Neural crest cell (in vitro differentiated cells): ENCODE measurements at regions not wholly inside any gene's neighbourhood (a gene's known extent, or its start where the extent isn't known, plus 50 kb on each side); places are given as distances from the start of the nearest gene placed in this dataset.

ENCODE experiments used
- DNase-seq: peaks from one replicate; pipeline ENCODE4 v3.0.0; 2021; ENCODE audit warnings: low read depth, mixed read lengths, low spot score
- H3K27ac Mint-ChIP-seq: one replicate; pipeline ENCODE4 v1.8.0; 2021; ENCODE audit warnings: mild to moderate bottlenecking, mixed read lengths; ENCODE audit not compliant: unreplicated experiment
- H3K27me3 Mint-ChIP-seq: 2 replicates; pipeline ENCODE4 v1.8.0; 2021; ENCODE audit warnings: low read depth, mild to moderate bottlenecking, mixed read lengths
- H3K36me3 Mint-ChIP-seq: 2 replicates; pipeline ENCODE4 v1.8.0; 2021; ENCODE audit warnings: low read depth, mild to moderate bottlenecking, mixed read lengths
- H3K4me1 Mint-ChIP-seq: 2 replicates; pipeline ENCODE4 v1.8.0; 2021; ENCODE audit warnings: mixed read lengths
- H3K4me3 Mint-ChIP-seq: one replicate; pipeline ENCODE4 v1.8.0; 2021; ENCODE audit warnings: mild to moderate bottlenecking, mixed read lengths
- H3K9me3 Mint-ChIP-seq: 2 replicates; pipeline ENCODE4 v1.8.0; 2021; ENCODE audit warnings: mixed read lengths
- TF ChIP-seq, protein P1 (sequence below): fragments of 200-600 bp; sonication (generic); conservative IDR thresholded peaks from 2 replicates; pipeline ENCODE4 v1.5.0; 2021; ENCODE audit warnings: antibody characterized with exemption, mild to moderate bottlenecking

DNA sequence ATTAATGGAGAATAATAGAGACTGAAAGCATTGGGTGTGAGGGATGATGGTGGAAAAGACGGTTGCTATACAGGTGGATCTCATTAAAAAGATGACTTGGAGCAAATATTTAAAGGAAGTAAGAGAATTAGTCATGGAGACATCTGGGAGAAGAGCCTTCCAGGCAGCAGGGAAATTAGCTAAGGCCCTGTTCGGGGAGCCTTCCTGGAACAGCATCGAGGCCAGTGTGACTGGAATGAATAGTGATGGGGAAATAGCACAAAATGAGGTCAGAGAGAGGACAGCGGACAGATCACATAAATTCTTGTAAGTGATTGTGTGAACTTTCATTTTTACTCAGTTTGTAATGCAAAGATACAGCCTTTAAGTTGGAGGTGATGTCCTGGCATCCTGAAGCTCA lies 842.3 kb downstream of the SLC6A15 start:
- DNase-seq = no peak
- Mint-ChIP-seq H3K9me3 (peaks cover 7% of the 10 kb centered on the region), H3K4me3 (no peak overlapping the region), H3K27me3 (no peaks in the 10 kb centered on the region), H3K4me1 (no peaks in the 10 kb centered on the region), H3K27ac (no peak overlapping the region), H3K36me3 (no peaks in the 10 kb centered on the region)
- TF ChIP-seq, protein P1, sequence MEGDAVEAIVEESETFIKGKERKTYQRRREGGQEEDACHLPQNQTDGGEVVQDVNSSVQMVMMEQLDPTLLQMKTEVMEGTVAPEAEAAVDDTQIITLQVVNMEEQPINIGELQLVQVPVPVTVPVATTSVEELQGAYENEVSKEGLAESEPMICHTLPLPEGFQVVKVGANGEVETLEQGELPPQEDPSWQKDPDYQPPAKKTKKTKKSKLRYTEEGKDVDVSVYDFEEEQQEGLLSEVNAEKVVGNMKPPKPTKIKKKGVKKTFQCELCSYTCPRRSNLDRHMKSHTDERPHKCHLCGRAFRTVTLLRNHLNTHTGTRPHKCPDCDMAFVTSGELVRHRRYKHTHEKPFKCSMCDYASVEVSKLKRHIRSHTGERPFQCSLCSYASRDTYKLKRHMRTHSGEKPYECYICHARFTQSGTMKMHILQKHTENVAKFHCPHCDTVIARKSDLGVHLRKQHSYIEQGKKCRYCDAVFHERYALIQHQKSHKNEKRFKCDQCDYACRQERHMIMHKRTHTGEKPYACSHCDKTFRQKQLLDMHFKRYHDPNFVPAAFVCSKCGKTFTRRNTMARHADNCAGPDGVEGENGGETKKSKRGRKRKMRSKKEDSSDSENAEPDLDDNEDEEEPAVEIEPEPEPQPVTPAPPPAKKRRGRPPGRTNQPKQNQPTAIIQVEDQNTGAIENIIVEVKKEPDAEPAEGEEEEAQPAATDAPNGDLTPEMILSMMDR = no peak

DNA sequence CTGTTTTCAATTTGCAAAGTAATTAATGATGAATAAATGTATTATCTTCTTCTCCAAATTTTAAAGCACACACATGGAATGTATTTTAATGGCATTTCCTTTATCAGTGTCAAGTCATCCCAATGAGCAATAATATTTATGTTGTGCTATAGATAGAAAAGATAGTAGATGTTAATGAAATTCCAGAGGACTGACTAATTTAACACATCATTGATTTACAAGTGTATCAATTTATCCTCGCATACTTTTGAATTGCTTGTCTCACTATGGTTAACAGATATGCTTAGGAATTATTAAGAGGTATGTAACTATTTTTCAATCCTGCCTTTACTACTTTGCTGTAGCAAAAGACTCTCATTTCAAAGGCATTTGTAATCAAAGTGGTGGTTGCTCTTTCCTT lies 842.9 kb downstream of the SLC6A15 start:
- Mint-ChIP-seq H3K4me3 (no peak overlapping the region), H3K9me3 (peaks cover 7% of the 10 kb centered on the region), H3K27me3 (no peaks in the 10 kb centered on the region), H3K27ac (no peak overlapping the region), H3K4me1 (no peaks in the 10 kb centered on the region), H3K36me3 (no peaks in the 10 kb centered on the region)
- TF ChIP-seq, protein P1 = no peak
- no peak for DNase-seq

DNA sequence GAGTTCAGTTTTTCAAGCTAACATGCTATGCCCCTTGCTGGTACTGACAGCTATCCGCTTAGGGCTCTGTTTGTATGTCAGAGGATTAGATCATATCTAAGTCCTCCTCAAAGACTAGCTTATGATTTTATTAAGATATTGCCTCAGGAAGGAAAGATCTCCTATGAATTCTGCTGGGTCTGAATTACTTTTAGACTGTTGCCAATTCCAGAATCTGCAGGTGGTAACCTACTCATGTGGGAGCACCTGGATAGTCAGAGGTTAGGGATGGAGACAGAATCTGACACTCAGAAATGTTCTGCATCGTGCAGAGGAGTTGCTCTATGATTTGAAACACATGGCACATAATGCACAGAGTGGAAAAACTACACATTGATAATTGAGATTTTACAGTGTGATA lies 843.4 kb downstream of the SLC6A15 start:
- Mint-ChIP-seq H3K9me3 (peaks cover 7% of the 10 kb centered on the region), H3K27ac (no peak overlapping the region), H3K4me1 (no peaks in the 10 kb centered on the region), H3K27me3 (no peaks in the 10 kb centered on the region), H3K4me3 (no peak overlapping the region), H3K36me3 (no peaks in the 10 kb centered on the region)
- DNase-seq = no peak
- TF ChIP-seq, protein P1 = no peak

DNA sequence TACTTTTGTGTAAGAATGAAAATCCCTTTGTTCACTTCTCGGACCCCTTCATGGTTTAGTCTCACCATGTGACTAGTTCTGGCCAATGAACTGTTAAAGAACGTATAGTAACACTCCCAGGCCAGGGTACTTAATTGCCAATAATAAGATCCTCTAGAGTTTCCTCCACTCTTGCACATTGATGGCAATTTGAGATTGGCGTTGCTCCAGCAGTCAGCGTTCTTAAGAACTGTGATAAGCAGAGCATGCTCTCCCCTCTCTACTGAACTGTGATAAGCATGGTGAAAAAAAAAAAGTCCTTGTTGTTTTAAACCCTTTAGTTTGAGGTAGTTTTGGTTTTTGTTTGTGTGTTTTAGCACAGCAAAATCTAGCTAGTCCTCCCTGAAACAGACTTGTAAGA lies 854.5 kb downstream of the SLC6A15 start:
- no peaks in the 10 kb centered on the region for H3K27me3 Mint-ChIP-seq
- peaks cover 5% of the 10 kb centered on the region for H3K9me3 Mint-ChIP-seq
- H3K36me3 Mint-ChIP-seq = no peaks in the 10 kb centered on the region

DNA sequence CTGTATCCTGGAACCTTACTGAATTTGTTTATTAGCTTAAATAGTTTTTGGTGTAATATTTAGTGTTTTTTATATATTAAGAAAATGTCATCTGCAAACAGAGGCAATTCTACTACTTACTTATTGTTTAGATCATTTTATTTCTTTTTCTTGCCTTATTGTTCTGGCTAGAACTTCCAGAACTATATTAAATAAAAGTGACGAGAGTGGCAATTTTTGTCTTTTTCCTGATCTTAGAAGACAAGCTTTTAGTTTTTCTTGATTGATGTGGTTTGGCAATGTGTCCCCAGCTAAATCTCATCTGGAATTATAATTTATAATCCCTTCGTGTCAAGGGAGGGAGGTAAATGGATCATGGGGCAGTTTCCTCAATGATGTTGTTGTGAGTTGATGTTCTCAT lies 857.8 kb downstream of the SLC6A15 start:
- DNase-seq = no peak
- TF ChIP-seq, protein P1 = no peak
- Mint-ChIP-seq H3K9me3 (peaks cover 5% of the 10 kb centered on the region), H3K36me3 (no peaks in the 10 kb centered on the region), H3K4me3 (no peak overlapping the region), H3K27me3 (no peaks in the 10 kb centered on the region), H3K27ac (no peak overlapping the region), H3K4me1 (no peaks in the 10 kb centered on the region)

More for the DNA sequence above, 854.5 kb downstream of the SLC6A15 start:
- no peak for DNase-seq
- Mint-ChIP-seq H3K4me3 (no peak overlapping the region), H3K27ac (no peak overlapping the region), H3K4me1 (no peaks in the 10 kb centered on the region)
- TF ChIP-seq, protein P1 = no peak

DNA sequence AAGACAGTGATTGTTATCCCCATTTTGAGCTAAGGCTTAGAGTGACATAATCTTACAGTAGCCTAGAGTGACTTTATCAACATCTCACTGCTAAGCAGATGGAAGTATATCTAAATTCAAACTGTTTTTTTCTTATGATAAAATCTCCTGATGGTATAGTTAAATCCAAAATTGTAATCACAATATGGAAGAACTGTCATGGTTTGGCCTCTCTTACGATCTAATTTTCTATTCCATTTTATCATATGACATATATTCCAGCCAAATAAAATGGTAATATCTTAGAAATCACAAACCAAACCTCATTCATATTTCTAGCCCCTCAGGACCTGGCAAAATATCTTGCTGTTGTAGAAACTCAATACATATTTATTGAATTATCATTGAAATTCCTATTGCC lies 864.7 kb downstream of the SLC6A15 start:
- Mint-ChIP-seq H3K4me3 (no peak overlapping the region), H3K27me3 (no peaks in the 10 kb centered on the region), H3K27ac (no peak overlapping the region), H3K36me3 (no peaks in the 10 kb centered on the region), H3K9me3 (no peaks in the 10 kb centered on the region), H3K4me1 (no peaks in the 10 kb centered on the region)
- TF ChIP-seq, protein P1 = no peak
- DNase-seq = no peak
